SW 1271 (cell line): ENCODE measurements at regions not wholly inside any gene's neighbourhood (a gene's known extent, or its start where the extent isn't known, plus 50 kb on each side); places are given as distances from the start of the nearest gene placed in this dataset.

Experiments used
- DNase-seq, 2 experiments: peaks; one replicate each; lab custom pipeline; 2025; lab: John Stamatoyannopoulos, UW

GRCh38 chr2:199707593-199708185 lies 143.3 kb downstream of the FTCDNL1 start:
- DNase-seq, result peak in 1 of 2 experiments; percentile 17

- DNase-seq, result no peak
Observed at GRCh38 chr2:199705538-199705937, 145.5 kb downstream of the FTCDNL1 start.

GRCh38 chr2:199704358-199705238 lies 146.4 kb downstream of the FTCDNL1 start:
- no peak for DNase-seq

GRCh38 chr2:199703199-199703598 lies 147.8 kb downstream of the FTCDNL1 start:
- no peak for DNase-seq

GRCh38 chr2:199697469-199697868 lies 153.5 kb downstream of the FTCDNL1 start:
- DNase-seq, result no peak

DNA sequence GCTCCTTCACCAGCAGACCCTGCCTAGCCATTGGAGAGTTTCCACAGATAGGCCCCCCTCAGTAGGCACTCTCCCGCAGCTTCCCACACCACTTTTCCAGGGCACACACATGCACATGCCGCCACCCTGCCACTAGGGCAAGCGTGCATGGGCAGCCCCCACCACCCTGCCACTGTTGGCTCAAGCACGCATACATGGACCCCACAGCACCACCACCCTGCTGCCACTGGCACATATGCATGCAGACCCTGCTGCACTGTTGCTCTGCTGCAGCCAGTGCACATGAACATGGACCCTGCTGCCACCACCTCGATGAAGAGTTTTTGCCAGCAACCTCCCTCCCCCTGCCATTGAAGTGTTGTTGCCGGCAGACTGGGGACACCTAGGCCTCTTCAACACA lies 154.9 kb downstream of the FTCDNL1 start:
- no peak for DNase-seq

DNA sequence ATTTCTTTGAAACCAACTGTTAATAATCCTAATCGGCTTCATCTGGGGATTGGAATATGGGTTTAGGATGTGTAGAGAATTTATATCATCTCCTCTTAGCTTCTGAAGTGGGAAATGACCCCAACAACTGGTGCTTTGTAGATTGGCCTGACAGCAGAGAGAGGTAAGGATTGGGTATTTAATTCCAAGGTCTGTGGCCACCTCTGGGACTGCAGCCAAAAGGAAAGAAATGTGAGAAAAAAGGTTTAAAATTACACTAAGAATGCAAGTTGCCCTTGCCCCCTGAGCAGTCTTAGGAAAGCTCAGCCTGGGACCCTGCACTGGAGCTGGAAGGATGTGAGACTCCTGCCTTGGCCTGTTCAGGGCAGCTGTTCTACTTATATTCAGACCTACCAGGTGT lies 157.1 kb downstream of the FTCDNL1 start:
- DNase-seq, result no peak

DNA sequence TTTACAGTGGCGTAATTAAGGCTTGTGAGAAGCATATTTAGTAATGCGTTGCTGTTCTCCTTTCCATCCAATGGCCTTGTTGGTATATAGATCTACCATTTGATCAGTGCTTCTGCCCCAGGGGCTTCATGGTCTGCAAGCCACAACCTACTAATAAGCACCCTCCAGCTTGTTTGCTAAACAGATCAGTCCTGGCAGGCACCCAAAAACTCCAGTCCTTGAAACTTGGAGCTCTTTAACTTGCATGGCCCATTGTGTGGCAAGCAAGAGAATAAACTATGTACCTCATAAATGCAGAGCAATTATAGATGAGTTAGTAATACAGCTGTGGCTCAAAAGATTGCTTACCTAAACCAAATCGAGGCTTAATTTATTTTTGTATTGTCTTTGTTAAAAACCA lies 158.5 kb downstream of the FTCDNL1 start:
- no peak for DNase-seq

DNA sequence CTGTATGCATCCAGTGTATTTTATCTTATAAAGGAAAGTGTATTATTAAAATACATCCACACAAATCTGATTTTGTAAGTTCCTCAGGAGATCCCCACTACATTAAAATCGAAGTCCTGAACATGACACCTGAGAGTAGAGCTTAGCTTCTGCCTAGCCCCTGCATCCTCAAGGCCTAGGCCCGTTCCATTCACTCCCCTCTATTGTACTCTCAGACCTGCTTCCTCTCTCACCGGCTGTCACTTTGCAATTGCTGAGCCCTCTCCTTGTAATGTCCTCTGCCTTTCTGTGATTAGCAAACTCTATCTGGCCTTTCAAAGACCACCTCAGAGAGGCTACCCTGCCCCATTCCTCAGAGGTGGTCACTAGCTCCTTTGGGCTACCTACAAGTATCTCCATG lies 160.8 kb downstream of the FTCDNL1 start:
- DNase-seq, result no peak

DNA sequence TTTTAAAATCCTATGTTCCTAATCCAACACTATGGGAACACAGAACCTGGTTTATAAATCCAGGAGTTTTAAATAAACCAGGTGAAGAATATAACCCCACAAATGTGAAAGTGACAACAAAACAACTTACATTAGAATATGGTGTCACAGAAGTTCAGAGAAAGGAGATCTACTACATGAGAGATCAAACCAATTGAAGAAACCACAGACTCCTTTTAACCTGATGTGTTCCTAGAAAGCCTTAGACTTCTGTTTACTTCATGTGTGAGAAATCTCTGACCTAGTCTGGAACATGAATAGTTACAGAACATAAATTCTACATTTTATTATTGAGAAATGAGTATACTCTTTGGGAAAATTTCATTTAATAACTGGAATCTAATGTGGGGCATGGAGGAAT lies 165.3 kb downstream of the FTCDNL1 start:
- DNase-seq, result no peak

DNA sequence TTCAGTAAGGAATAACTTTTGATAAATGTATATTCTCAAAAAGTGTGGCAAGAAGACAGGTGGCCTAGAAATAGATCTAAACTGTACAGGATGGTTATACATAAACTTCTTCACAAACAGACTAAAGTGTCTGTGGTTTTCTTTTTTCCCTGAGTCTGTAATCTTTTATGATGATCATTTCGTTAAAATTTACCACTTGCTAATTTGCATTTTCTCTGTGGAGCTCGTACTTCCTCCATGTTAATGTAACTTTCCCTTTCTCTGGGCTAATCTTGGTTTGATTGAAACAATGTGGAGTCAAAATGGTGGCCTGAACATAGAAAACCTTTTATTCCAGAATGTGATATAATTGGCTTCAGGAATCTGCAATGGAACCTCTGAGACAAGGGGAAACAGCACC lies 166.2 kb downstream of the FTCDNL1 start:
- DNase-seq, result no peak

DNA sequence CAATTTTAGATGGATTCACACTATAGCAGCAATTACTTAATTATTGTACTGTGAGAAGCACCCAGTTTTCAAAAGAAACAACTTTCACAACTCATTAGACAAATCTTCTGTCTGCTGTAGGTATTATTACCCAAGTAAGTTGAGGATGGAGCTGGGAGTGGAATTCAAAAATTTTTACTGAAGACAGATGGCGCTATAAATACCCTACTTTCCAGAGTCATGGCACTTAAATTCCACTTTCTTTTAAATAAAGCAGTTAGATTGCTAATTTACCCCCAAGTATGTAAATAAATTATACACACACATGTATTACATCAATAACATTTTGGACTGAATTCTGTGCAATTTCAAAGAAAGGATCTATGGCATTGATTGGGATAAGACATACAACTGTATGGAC lies 166.8 kb downstream of the FTCDNL1 start:
- no peak for DNase-seq

DNA sequence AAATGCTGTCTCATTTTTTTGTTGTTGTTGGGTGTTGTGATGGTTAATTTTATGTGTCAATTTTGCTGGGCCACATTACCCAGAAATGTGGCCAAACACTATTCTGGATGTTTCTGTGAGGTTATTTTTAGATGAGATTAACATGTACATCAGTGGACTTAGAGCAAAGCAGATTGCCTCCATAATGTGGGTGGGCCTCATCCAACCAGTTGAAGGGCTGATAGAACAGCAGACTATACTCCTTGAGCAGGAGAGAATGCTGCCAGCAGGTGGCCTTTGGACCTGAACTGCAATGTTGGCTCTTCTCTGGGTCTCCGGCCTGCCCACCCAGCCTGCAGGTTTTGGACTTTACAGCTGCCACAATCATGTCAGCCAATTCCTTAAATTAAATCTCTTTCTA lies 169.0 kb downstream of the FTCDNL1 start:
- DNase-seq, result no peak

GRCh38 chr2:199680482-199680881 lies 170.5 kb downstream of the FTCDNL1 start:
- no peak for DNase-seq

- DNase-seq, result no peak
Observed at GRCh38 chr2:199679883-199680282, 171.1 kb downstream of the FTCDNL1 start.

GRCh38 chr2:199677881-199678280 lies 173.1 kb downstream of the FTCDNL1 start:
- no peak for DNase-seq

GRCh38 chr2:199668645-199669044 lies 182.3 kb downstream of the FTCDNL1 start:
- DNase-seq, result no peak

GRCh38 chr2:199663157-199663556 lies 187.8 kb downstream of the FTCDNL1 start:
- no peak for DNase-seq

DNA sequence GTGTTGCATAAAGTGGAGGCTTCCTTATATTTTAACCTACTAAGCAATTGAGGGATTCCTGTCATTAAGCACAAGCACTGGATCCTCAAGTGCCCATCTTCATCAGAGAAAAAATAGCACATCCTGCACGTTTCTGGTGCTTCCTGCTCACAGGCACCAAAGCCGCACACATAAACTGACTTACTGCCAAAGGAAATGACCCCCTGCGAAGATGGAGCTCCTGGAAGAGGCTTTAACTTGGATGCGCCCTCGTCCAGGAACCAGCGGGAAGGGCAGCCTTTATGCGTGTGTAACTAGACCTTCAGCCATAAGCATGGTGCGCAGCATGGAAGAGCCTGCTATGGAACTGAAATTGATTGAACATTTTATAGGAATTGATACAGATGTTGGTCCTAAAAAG lies 188.7 kb downstream of the FTCDNL1 start:
- DNase-seq, result no peak

- no peak for DNase-seq
Observed at GRCh38 chr2:199660167-199660566, 190.8 kb downstream of the FTCDNL1 start.

DNA sequence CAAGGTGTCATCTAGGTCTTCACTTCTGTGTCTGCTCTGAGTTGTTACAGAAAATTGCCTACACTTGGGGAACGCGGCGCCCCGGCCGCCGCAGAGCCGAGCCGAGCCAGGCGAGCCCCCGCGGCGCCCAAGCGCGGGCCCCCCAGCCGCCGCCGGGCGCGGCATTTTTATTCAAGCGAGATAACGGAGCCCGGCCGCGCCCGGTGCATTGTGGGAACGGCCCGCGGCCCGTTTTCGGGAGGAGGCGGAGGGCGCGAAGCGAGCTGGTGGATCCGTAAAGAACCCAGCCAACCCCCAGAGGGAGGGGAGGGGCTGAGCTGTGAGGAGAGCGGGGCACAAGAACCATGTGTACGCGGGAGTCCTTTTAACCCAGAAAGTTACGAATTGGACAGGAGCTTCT lies 191.8 kb downstream of the FTCDNL1 start:
- no peak for DNase-seq

DNA sequence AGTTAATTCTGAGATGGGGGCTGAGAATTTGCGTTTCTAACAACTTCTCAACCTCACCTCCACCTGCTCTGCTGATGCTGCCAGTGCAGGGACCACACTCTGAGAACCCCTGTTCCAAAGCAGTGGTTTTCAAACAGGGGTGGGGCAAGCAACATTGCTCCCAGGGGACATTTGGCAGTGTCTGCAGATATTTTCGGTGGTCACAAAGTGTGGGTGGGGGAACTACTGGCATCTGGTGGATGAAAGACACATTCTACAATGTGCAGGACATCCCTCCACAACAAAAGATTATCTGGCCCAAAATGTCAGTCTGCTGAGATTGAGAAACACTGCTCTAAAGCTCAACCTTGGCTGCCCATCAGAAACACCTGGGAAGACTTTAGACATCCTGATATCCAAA lies 188.7 kb upstream of the SATB2 start:
- DNase-seq, result no peak

GRCh38 chr2:199631129-199631528 lies 173.4 kb upstream of the SATB2 start:
- no peak for DNase-seq

DNA sequence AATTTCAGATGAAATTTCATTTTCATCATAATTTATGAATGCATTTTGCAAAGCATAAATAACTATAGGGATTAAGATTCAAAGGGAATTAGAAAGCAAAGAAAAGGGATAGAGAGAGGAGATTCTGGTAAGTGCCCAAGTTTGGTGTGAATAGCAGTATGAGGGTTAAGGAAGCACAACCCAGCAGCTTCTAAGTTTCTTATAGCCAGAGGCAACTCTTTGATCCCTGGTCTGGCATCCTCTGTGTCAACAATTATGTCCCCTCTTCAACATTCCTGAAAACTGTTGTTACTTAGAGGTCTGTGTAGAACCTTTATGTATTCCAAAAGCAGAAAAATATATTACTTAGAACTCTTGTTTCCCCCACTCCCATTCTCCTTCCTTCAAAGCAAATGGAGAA lies 171.6 kb upstream of the SATB2 start:
- no peak for DNase-seq
